IPS-18c (cell line): ENCODE measurements at regions not wholly inside any gene's neighbourhood (a gene's known extent, or its start where the extent isn't known, plus 50 kb on each side); places are given as distances from the start of the nearest gene placed in this dataset.

Source experiments
- H3K4me3 ChIP-seq: 2 replicates; pipeline ENCODE4 v1.7.0; 2013; ENCODE audit warnings: low read depth, mild to moderate bottlenecking, low read length, moderate library complexity; ENCODE audit not compliant: insufficient read depth
- H3K9me3 ChIP-seq: one replicate; pipeline ENCODE4 v1.6.1; 2013; ENCODE audit warnings: mild to moderate bottlenecking, low read length, moderate library complexity; ENCODE audit not compliant: control insufficient read depth, insufficient read depth

GRCh38 chr12:125412506-125412905 lies 347.3 kb downstream of the AACS start:
- no peak overlapping the region for H3K4me3 ChIP-seq
- peaks cover 4% of the 10 kb centered on the region for H3K9me3 ChIP-seq

DNA sequence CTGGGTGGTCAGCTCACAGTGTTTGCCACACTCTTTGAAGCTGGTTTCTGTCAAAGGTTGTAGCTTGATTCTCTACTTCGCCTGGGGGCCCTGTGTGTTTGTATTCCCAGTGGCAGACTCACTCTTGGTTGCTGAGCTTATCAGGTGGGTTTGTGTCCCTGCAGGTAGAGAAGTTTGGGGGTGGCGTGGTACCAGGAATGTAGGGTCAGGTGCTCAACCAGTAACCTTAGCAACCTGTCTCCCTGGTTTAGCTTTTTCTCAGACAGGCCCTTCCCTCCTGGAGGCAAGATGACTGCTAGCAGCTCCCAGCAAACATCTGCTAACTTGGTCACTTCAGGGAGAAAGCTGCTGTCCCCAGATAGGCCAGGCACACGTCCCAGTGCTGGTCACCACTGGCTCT lies 352.2 kb downstream of the AACS start:
- no peak overlapping the region for H3K4me3 ChIP-seq
- peaks cover 7% of the 10 kb centered on the region for H3K9me3 ChIP-seq

GRCh38 chr12:125418902-125419564 lies 353.8 kb downstream of the AACS start:
- H3K9me3 ChIP-seq: peaks cover 7% of the 10 kb centered on the region

GRCh38 chr12:125424909-125425308 lies 359.7 kb downstream of the AACS start:
- H3K9me3 ChIP-seq: peaks cover 3% of the 10 kb centered on the region

More at GRCh38 chr12:125418902-125419564, 353.8 kb downstream of the AACS start:
- no peak overlapping the region for H3K4me3 ChIP-seq

GRCh38 chr12:125431516-125431915 lies 366.3 kb downstream of the AACS start:
- Histone ChIP-seq H3K4me3 (no peak overlapping the region), H3K9me3 (no peaks in the 10 kb centered on the region)

More at GRCh38 chr12:125424909-125425308, 359.7 kb downstream of the AACS start:
- H3K4me3 ChIP-seq: no peak overlapping the region

DNA sequence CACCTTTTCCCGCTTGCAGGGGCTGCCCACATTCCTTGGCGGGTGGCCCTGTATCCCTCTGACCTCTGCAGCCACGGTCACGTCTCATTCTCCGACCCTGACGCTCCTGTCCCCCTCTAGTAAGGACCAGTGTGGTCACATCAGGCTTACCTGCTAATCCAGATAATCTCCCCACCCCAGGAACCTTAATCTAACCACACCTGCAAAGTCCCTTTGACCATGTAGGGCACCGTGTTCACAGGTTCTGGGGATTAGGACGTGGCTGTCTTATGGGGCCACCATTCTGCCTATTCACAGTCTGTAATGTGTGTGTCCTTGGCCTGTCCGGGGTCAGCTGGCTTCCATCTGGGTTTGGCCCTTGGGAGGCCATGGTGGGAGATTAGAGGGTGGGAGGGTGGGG lies 368.9 kb downstream of the AACS start:
- H3K4me3 ChIP-seq: no peak overlapping the region
- no peaks in the 10 kb centered on the region for H3K9me3 ChIP-seq

GRCh38 chr12:125434936-125435443 lies 369.8 kb downstream of the AACS start:
- H3K9me3 ChIP-seq: no peaks in the 10 kb centered on the region
- H3K4me3 ChIP-seq: no peak overlapping the region

DNA sequence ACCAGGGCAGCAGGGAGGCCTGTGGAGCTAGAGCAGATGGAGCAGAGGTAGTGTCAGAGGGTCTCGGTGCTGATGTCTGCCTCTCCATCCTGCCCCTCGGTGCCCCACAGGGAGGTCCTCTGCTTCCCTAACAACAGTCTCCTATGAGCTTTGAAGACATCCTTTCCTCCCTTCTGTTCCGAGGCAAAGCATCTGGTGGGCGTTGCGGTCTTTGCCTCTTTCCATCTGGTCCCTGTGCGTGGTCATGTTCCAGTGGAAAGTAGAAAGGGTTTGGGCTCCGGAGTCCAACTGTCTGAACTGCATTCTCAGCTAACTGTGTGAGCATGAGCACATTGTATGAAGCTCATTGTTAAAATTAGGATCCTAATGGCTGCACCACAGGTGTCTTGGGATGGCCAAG lies 370.6 kb downstream of the AACS start:
- H3K9me3 ChIP-seq: no peaks in the 10 kb centered on the region

GRCh38 chr12:125436686-125437085 lies 371.5 kb downstream of the AACS start:
- Histone ChIP-seq H3K4me3 (no peak overlapping the region), H3K9me3 (no peaks in the 10 kb centered on the region)

More for the DNA sequence above, 370.6 kb downstream of the AACS start:
- no peak overlapping the region for H3K4me3 ChIP-seq

GRCh38 chr12:125440399-125440798 lies 375.2 kb downstream of the AACS start:
- H3K4me3 ChIP-seq: no peak overlapping the region
- H3K9me3 ChIP-seq: peaks cover 3% of the 10 kb centered on the region

DNA sequence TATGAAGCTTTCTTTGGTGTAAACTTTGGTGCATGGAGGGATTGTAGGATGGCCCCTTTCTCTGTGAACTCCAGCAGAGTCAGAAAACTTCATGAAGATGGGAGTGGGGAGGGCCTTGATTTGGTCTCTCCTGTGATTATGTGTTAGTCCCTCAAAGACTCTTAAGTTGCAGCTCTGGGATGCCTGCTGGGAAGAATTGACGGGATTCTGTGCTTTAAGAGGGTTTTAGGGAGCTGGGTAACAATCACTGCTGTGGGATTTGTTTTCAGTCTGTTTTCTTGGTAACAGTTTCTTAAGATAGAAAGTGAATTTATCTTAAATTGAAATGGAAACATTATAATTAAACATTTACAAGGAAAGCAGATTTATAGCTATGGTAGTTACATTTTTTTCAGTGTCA lies 378.1 kb downstream of the AACS start:
- H3K9me3 ChIP-seq: peaks cover 3% of the 10 kb centered on the region
- no peak overlapping the region for H3K4me3 ChIP-seq

GRCh38 chr12:125451408-125451807 lies 386.2 kb downstream of the AACS start:
- Histone ChIP-seq H3K4me3 (no peak overlapping the region), H3K9me3 (no peaks in the 10 kb centered on the region)

GRCh38 chr12:125453751-125454150 lies 388.5 kb downstream of the AACS start:
- H3K4me3 ChIP-seq: no peak overlapping the region
- H3K9me3 ChIP-seq: no peaks in the 10 kb centered on the region

- Histone ChIP-seq H3K9me3 (no peaks in the 10 kb centered on the region), H3K4me3 (no peak overlapping the region)
Measured at GRCh38 chr12:125454291-125454690, 389.1 kb downstream of the AACS start.

DNA sequence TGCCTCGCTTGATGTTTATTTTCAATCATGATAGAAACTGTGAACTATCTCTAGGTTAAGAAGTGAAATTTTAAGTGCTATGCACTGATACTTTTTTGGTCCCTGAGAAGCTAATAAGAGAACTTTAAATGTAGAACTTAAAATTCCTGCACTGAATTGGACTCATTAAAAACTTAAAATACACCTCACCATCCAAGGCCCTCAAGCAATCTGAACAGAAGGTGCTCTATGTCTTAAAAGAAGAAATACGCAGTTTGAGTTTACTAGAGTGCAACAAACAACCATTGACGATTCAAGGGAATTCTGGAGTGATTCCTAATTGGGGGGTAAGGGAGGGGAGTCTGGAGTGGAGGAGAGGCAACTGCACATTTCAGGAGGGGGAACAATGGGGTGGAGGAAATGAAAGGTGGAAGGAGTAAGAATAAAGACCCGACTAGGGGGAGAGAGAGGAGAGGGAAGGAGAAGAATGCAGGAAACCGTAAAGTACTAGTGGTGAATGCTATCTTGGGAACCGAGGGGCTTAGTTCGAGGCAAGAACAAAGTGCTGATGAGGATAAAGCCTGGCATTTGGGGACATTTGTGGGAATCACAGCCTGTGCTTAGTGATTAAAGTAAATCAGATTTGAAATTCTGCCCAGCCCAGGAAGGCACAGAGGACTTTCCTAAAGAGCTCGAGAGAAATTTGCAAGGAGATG lies 389.7 kb downstream of the AACS start:
- H3K4me3 ChIP-seq: no peak overlapping the region
- H3K9me3 ChIP-seq: no peaks in the 10 kb centered on the region

- H3K9me3 ChIP-seq: no peaks in the 10 kb centered on the region
- H3K4me3 ChIP-seq: no peak overlapping the region
Measured at GRCh38 chr12:125455556-125455955, 390.3 kb downstream of the AACS start.

DNA sequence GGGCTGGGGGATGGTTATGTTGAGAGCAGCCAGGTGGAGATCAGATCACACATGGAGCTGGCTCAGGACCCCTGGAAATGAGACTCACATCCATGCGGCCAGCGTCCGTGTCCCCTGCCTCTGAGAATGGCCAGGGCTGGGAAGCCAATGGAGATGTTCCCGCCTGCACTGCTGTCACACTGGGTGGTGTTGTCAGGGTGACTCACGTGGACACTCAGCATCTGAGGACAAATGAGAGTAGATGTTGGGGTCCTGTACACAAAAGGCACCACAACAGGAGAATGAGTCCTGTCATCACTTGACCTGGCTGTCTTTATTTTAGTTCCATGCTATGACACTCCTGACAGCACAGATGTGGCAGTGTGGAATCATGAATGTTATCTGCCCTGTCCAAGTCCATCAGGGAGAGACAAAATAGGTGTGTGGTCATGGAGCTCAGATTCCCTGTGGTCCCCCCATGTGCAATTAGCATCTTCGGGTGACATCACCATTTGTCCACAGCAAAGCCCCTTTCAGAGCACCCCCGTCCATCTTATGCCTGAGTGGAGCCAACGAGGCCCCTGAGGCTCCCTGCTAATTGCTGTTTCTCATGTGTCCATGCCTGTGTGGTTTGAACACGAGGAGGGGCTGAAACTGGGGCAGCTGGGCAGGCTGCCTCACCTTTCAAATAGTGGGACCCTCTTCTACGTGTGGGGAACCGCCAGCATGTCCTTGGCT lies 393.5 kb downstream of the AACS start:
- H3K4me3 ChIP-seq: no peak overlapping the region
- H3K9me3 ChIP-seq: no peaks in the 10 kb centered on the region

GRCh38 chr12:125461831-125462230 lies 396.6 kb downstream of the AACS start:
- no peak overlapping the region for H3K4me3 ChIP-seq

More at GRCh38 chr12:125461831-125462230, 396.6 kb downstream of the AACS start:
- no peaks in the 10 kb centered on the region for H3K9me3 ChIP-seq
